Glutamatergic neuron (in vitro differentiated cells): ENCODE measurements at regions not wholly inside any gene's neighbourhood (a gene's known extent, or its start where the extent isn't known, plus 50 kb on each side); places are given as distances from the start of the nearest gene placed in this dataset.
A peak's percentile ranks its signal among the peaks of the same experiment; 100 is the strongest.

Experiments used
- DNase-seq: peaks from one replicate; pipeline ENCODE4 v3.0.0; 2022
- H3K27ac Mint-ChIP-seq: one replicate; pipeline ENCODE4 v1.8.0; 2020; ENCODE audit warnings: mild to moderate bottlenecking, mixed read lengths, inconsistent platforms; ENCODE audit not compliant: unreplicated experiment
- H3K27me3 Mint-ChIP-seq: one replicate; pipeline ENCODE4 v1.8.0; 2020; ENCODE audit warnings: mild to moderate bottlenecking, moderate library complexity, mixed read lengths, inconsistent platforms; ENCODE audit not compliant: unreplicated experiment
- H3K36me3 Mint-ChIP-seq: one replicate; pipeline ENCODE4 v1.8.0; 2020; ENCODE audit warnings: mild to moderate bottlenecking, mixed read lengths, inconsistent platforms; ENCODE audit not compliant: unreplicated experiment
- H3K4me1 Mint-ChIP-seq: one replicate; pipeline ENCODE4 v1.8.0; 2020; ENCODE audit warnings: mild to moderate bottlenecking, low read depth, mixed read lengths, inconsistent platforms; ENCODE audit not compliant: unreplicated experiment
- H3K4me3 Mint-ChIP-seq: one replicate; pipeline ENCODE4 v1.8.0; 2020; ENCODE audit warnings: mild to moderate bottlenecking, mixed read lengths, inconsistent platforms; ENCODE audit not compliant: unreplicated experiment
- H3K9me3 Mint-ChIP-seq: one replicate; pipeline ENCODE4 v1.8.0; 2020; ENCODE audit warnings: mild to moderate bottlenecking, moderate library complexity, mixed read lengths, inconsistent platforms; ENCODE audit not compliant: unreplicated experiment
- CTCF ChIP-seq: fragments of 200-600 bp; sonication (generic); IDR thresholded peaks from one replicate; pipeline ENCODE4 v1.5.0; 2021; ENCODE audit not compliant: partially characterized antibody, unreplicated experiment

- Mint-ChIP-seq H3K4me1 (peaks cover 7% of the 10 kb centered on the region), H3K27me3 (peaks cover 8% of the 10 kb centered on the region), H3K4me3 (no peak overlapping the region), H3K27ac (no peak overlapping the region), H3K36me3 (peaks cover 8% of the 10 kb centered on the region), H3K9me3 (no peaks in the 10 kb centered on the region)
- no peak for TF ChIP-seq CTCF
- DNase-seq, result no peak
Observed at GRCh38 chr11:130715085-130715876, 201.0 kb downstream of the SNX19 start.

- no peak overlapping the region for H3K4me3 Mint-ChIP-seq
- peaks cover 4% of the 10 kb centered on the region for H3K4me1 Mint-ChIP-seq
- DNase-seq, result no peak
- no peak overlapping the region for H3K27ac Mint-ChIP-seq
- H3K9me3 Mint-ChIP-seq, result no peaks in the 10 kb centered on the region
- no peak for TF ChIP-seq CTCF
- H3K27me3 Mint-ChIP-seq, result peaks cover 8% of the 10 kb centered on the region
- H3K36me3 Mint-ChIP-seq, result peaks cover 8% of the 10 kb centered on the region
Observed at GRCh38 chr11:130715877-130716220, 200.4 kb downstream of the SNX19 start.

GRCh38 chr11:130718120-130718519, 198.2 kb downstream of the SNX19 start:
- Mint-ChIP-seq H3K27me3 (peaks cover 8% of the 10 kb centered on the region), H3K4me3 (no peak overlapping the region), H3K4me1 (peaks cover 4% of the 10 kb centered on the region), H3K36me3 (peaks cover 8% of the 10 kb centered on the region), H3K9me3 (no peaks in the 10 kb centered on the region), H3K27ac (no peak overlapping the region)
- peak; percentile 44 for DNase-seq
- TF ChIP-seq CTCF, result no peak

- H3K36me3 Mint-ChIP-seq, result peaks cover 8% of the 10 kb centered on the region
- no peak overlapping the region for H3K27ac Mint-ChIP-seq
- H3K9me3 Mint-ChIP-seq, result no peaks in the 10 kb centered on the region
- peaks cover 7% of the 10 kb centered on the region for H3K27me3 Mint-ChIP-seq
- TF ChIP-seq CTCF, result no peak
- no peak overlapping the region for H3K4me3 Mint-ChIP-seq
- peaks cover 4% of the 10 kb centered on the region for H3K4me1 Mint-ChIP-seq
- no peak for DNase-seq
Observed at GRCh38 chr11:130719220-130719915, 196.9 kb downstream of the SNX19 start.

- DNase-seq, result no peak
- Mint-ChIP-seq H3K9me3 (no peaks in the 10 kb centered on the region), H3K4me1 (peaks cover 4% of the 10 kb centered on the region), H3K27me3 (peaks cover 7% of the 10 kb centered on the region), H3K4me3 (no peak overlapping the region), H3K36me3 (peaks cover 8% of the 10 kb centered on the region), H3K27ac (no peak overlapping the region)
- no peak for TF ChIP-seq CTCF
Observed at GRCh38 chr11:130720232-130721022, 195.9 kb downstream of the SNX19 start.
